Muscle of leg (tissue), 3 donors: ENCODE measurements at regions not wholly inside any gene's neighbourhood (a gene's known extent, or its start where the extent isn't known, plus 50 kb on each side); places are given as distances from the start of the nearest gene placed in this dataset.

Source experiments
- DNase-seq: peaks from one replicate; pipeline ENCODE4 v3.0.0; 2013
- H3K27ac ChIP-seq: one replicate; pipeline ENCODE4 v1.5.1; 2013; ENCODE audit warnings: mild to moderate bottlenecking, low read length, control low read depth
- H3K27me3 ChIP-seq: one replicate; pipeline ENCODE4 v1.6.1; 2013; ENCODE audit warnings: low read length; ENCODE audit not compliant: control insufficient read depth, insufficient read depth
- H3K36me3 ChIP-seq: one replicate; pipeline ENCODE4 v1.6.1; 2013; ENCODE audit warnings: low read length; ENCODE audit not compliant: control insufficient read depth, insufficient read depth
- H3K4me1 ChIP-seq: one replicate; pipeline ENCODE4 v1.6.1; 2013; ENCODE audit warnings: low read length; ENCODE audit not compliant: control insufficient read depth, insufficient read depth
- H3K4me3 ChIP-seq: one replicate; pipeline ENCODE4 v1.5.1; 2013; ENCODE audit warnings: low read length, control low read depth
- H3K9me3 ChIP-seq: replicated peaks from 2 replicates; pipeline ENCODE4 v1.6.1; 2013; ENCODE audit warnings: low read depth, low read length; ENCODE audit not compliant: control insufficient read depth
- WGBS: methylation state at CpG from one replicate; pipeline ENCODE4 v1.1.5; 2013; ENCODE audit warnings: missing lambda C conversion rate; ENCODE audit not compliant: insufficient coverage; 5-methylcytosine and 5-hydroxymethylcytosine counted together

DNA sequence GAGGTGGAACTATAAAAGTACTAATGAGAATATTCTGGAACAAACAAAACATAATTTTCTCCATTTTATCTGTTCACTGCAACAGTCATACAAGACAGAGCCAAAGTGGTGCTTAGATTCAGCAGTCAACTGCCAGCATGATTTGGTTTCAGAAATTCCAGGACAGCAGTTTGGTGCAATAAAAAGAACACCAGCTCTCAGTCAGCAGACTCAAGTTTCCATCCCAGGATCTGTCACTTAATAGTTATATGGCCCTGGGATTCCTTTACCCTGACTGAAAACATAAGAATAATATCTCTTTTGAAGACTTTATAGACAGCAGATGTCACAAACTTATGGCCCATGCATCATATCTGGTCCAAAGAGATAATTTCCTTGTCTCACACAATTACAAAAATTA, 92.8 kb upstream of the RASEF start:
- H3K4me3 ChIP-seq: no peak overlapping the region
- no peak for DNase-seq
- no peak overlapping the region for H3K27ac ChIP-seq
- H3K9me3 ChIP-seq: no peaks in the 10 kb centered on the region
- no peaks in the 10 kb centered on the region for H3K4me1 ChIP-seq
- no peaks in the 10 kb centered on the region for H3K36me3 ChIP-seq
- H3K27me3 ChIP-seq: no peaks in the 10 kb centered on the region

- no peaks in the 10 kb centered on the region for H3K36me3 ChIP-seq
- no peaks in the 10 kb centered on the region for H3K9me3 ChIP-seq
- no CpG with 5 or more reads among the region's 2 CpGs for WGBS
- no peaks in the 10 kb centered on the region for H3K27me3 ChIP-seq
- no peak for DNase-seq
- H3K27ac ChIP-seq: no peak overlapping the region
- H3K4me1 ChIP-seq: no peaks in the 10 kb centered on the region
- no peak overlapping the region for H3K4me3 ChIP-seq
Observed at GRCh38 chr9:83154821-83155220, 91.9 kb upstream of the RASEF start.

DNA sequence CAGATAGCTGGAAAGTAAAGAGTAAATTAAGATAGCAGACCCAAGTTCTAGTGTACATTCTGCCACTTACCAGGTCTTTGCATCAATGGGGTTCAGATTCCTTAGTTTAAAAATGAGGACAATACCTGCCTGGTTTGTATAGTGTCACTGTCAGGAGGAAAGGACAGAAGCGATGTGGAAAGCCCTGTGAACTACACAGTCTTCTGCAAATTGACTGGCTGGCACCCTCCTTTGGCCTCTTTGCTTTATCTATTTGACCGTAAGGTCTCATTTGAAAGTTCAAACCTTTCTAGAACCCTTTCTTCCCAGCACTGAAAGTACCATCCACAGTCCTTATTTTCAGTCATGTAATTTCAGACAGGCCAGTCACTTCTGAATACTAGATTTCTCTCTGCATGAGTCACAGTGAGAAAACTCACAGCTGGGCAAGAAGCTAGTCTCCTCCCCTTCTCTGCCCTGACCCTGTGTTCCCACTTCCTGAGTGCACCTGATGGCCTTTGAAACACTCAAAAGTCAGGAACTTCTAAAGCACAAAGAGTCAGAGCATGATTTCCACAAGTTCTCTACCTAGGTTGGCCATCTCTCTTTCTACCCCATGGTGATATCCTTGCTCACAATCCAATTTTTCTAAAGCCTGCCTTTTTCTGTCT, 91.3 kb upstream of the RASEF start:
- H3K27ac ChIP-seq: no peak overlapping the region
- H3K27me3 ChIP-seq: no peaks in the 10 kb centered on the region
- H3K36me3 ChIP-seq: no peaks in the 10 kb centered on the region
- WGBS: 100% methylated on average over 2 of the region's 2 CpGs
- H3K4me1 ChIP-seq: no peaks in the 10 kb centered on the region
- DNase-seq: no peak
- H3K9me3 ChIP-seq: no peaks in the 10 kb centered on the region
- H3K4me3 ChIP-seq: no peak overlapping the region

DNA sequence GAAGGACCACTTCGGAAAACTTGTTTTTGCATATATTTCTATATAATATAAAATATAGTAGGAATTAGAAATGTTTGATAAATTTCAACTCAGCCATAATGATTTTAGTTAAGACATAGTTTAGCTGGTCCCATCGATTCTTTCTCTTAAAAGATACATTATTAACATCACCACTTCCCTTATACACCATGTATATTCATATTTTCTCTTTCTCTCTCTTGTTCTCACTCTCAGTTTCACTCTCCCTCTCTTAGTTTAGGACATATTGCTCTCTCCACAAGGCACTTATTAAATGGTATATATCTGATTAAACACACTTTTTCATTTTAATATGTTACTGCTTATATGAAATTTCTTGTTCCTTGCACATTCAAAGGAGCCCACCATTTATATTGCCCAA, 90.1 kb upstream of the RASEF start:
- Histone ChIP-seq H3K36me3 (no peaks in the 10 kb centered on the region), H3K4me1 (no peaks in the 10 kb centered on the region), H3K27ac (no peak overlapping the region), H3K27me3 (no peaks in the 10 kb centered on the region), H3K4me3 (no peak overlapping the region), H3K9me3 (no peaks in the 10 kb centered on the region)
- WGBS: no CpG with 5 or more reads among the region's 2 CpGs
- DNase-seq: no peak

GRCh38 chr9:83151627-83152137, 88.7 kb upstream of the RASEF start:
- Histone ChIP-seq H3K4me1 (no peaks in the 10 kb centered on the region), H3K4me3 (no peak overlapping the region), H3K27ac (no peak overlapping the region), H3K27me3 (no peaks in the 10 kb centered on the region), H3K36me3 (no peaks in the 10 kb centered on the region), H3K9me3 (no peaks in the 10 kb centered on the region)
- no peak for DNase-seq
- WGBS: no CpG with 5 or more reads among the region's 4 CpGs

DNA sequence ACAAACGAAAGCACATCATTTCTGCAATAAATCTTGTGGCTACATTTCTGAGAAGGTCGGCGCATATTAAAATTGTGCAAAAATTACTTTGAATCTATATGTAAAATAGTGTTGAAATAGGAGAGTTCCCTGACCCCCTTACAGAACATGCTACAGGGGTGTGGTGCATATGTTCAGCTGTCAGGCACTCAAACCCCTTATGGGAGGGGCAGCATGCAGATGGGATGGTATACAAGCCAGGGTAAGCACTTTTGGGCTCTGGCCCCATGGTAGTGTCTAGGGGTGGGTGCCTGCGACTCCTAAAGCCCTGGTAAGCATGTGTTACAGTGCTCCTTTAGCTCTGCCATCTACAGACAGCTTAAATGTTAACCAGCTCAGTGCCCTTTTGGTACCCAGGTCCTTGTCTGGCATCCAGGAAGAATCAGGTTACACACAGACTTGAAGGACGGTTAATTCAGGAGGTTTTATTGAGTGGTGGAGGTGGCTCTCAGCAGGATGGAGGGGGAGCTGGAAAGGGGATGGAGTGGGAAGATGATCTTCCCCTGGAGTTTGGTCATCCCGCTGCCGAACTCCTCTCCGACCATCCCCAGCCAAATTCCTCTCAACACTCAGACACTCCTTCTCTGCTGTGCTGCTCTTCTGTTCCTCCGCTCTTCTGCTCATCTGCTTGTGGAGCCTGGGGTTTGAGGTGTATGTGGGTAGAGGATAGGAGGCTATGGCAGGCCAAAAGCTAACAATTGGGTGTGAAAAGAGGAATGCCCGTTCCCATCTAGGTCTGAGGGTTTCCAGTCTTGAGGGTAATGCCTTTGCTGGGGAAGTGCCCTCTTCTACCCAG, 84.6 kb upstream of the RASEF start:
- H3K27me3 ChIP-seq: no peaks in the 10 kb centered on the region
- H3K4me1 ChIP-seq: no peaks in the 10 kb centered on the region
- H3K9me3 ChIP-seq: no peaks in the 10 kb centered on the region
- 59% methylated on average over 2 of the region's 10 CpGs for WGBS
- no peaks in the 10 kb centered on the region for H3K36me3 ChIP-seq
- H3K27ac ChIP-seq: no peak overlapping the region
- H3K4me3 ChIP-seq: no peak overlapping the region
- DNase-seq: no peak

DNA sequence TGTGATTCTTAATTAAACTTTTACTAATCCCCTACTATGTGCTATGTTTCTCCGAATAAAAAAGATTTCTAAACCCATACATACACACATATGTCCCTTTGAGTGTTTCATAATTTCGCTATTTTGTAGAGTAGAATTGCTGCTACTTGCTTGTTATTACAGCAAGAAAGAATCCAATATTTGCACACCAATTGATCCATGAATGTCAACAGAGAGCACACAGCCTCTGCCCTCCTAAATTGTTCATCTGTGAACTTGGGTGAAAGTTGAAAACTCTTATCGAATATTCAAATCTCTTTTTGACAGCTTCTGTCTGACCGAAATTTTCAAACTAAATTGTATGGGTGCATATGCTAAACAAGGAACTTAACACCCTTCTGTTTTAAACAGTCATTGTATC, 83.4 kb upstream of the RASEF start:
- H3K9me3 ChIP-seq: no peaks in the 10 kb centered on the region
- H3K36me3 ChIP-seq: no peaks in the 10 kb centered on the region
- no peak for DNase-seq
- H3K27ac ChIP-seq: no peak overlapping the region
- H3K27me3 ChIP-seq: no peaks in the 10 kb centered on the region
- H3K4me1 ChIP-seq: no peaks in the 10 kb centered on the region
- WGBS: no CpG with 5 or more reads among the region's 4 CpGs
- H3K4me3 ChIP-seq: no peak overlapping the region

DNA sequence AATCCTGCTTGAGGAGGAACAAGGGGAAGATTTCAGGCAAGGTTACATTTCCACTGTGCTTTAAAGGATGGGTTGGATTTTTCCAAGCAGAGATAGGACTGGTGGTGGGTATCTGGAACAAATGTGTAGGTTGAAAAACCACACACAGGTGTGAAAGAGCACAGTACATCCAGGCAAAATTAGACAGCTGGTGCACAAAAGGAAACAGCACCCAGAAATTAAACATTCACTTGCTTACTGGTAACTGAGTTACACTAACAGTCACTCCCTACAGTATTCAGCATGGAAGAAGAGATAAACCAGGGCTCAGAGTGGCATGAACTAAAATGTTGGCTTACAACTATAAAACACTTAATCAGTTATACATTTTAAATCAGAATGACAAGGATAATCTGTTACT, 81.5 kb upstream of the RASEF start:
- H3K9me3 ChIP-seq: no peaks in the 10 kb centered on the region
- no peaks in the 10 kb centered on the region for H3K27me3 ChIP-seq

GRCh38 chr9:83142389-83142788, 79.4 kb upstream of the RASEF start:
- Histone ChIP-seq H3K9me3 (no peaks in the 10 kb centered on the region), H3K27ac (no peak overlapping the region), H3K4me3 (no peak overlapping the region), H3K27me3 (no peaks in the 10 kb centered on the region), H3K4me1 (no peaks in the 10 kb centered on the region), H3K36me3 (no peaks in the 10 kb centered on the region)
- DNase-seq: no peak

More for the DNA sequence above, 81.5 kb upstream of the RASEF start:
- DNase-seq: no peak
- no peaks in the 10 kb centered on the region for H3K4me1 ChIP-seq
- no peak overlapping the region for H3K27ac ChIP-seq
- no peaks in the 10 kb centered on the region for H3K36me3 ChIP-seq
- no peak overlapping the region for H3K4me3 ChIP-seq

DNA sequence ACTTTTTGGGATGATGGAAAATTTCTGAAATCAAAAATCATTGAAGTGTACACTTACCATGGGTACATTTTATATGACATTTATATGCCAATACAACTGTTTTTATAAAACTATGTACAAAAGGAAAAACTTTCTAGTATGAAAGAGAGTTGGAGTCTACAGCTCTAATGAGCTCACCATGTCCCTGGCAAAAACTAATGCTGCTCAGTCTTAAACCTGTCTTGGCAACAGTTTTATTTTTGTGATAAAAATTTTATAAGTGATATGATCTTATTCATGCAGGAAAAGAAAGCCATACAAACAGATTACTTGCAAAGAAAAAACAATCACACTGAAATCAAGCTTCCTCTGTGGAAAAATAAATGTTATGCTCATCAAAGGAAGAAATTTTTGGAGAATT, 78.9 kb upstream of the RASEF start:
- no peak overlapping the region for H3K4me3 ChIP-seq
- no peaks in the 10 kb centered on the region for H3K9me3 ChIP-seq
- no peaks in the 10 kb centered on the region for H3K4me1 ChIP-seq
- H3K27ac ChIP-seq: no peak overlapping the region
- H3K27me3 ChIP-seq: no peaks in the 10 kb centered on the region
- DNase-seq: no peak
- H3K36me3 ChIP-seq: no peaks in the 10 kb centered on the region
